Activated CD4-positive, alpha-beta memory T cell treated with anti-CD3 and anti-CD28 coated beads for 36 hours (primary cell): ENCODE measurements at regions not wholly inside any gene's neighbourhood (a gene's known extent, or its start where the extent isn't known, plus 50 kb on each side); places are given as distances from the start of the nearest gene placed in this dataset.
A peak's percentile ranks its signal among the peaks of the same experiment; 100 is the strongest.
"Not testable (repeated sequence)": the region's sequence is repeated elsewhere in the genome, so short reads cannot be mapped to it uniquely, and the experiment has no call there.

Experiments
- CTCF ChIA-PET: fragments of 350-600 bp; sonication (Branson Sonifier 250); formaldehyde crosslinking; loops from one replicate; lab custom pipeline; 2021; ENCODE audit warnings: antibody characterized with exemption, inconsistent platforms; lab: Charles Lee
- POLR2A ChIA-PET: fragments of 350-600 bp; sonication (Branson Sonifier 250); formaldehyde crosslinking; loops from one replicate; lab custom pipeline; 2021; ENCODE audit warnings: antibody characterized with exemption; lab: Charles Lee
- DNase-seq: peaks from one replicate; pipeline ENCODE4 v3.0.0-alpha.2; 2020
- H3K27ac Mint-ChIP-seq: one replicate; pipeline ENCODE4 v1.8.0; 2021; ENCODE audit warnings: mixed read lengths
- H3K27me3 Mint-ChIP-seq: one replicate; pipeline ENCODE4 v1.8.0; 2021; ENCODE audit warnings: mixed read lengths
- H3K36me3 Mint-ChIP-seq: one replicate; pipeline ENCODE4 v1.8.0; 2021; ENCODE audit warnings: mixed read lengths
- H3K4me1 Mint-ChIP-seq: one replicate; pipeline ENCODE4 v1.8.0; 2021; ENCODE audit warnings: low read depth, mixed read lengths
- H3K4me3 Mint-ChIP-seq: one replicate; pipeline ENCODE4 v1.8.0; 2021; ENCODE audit warnings: mild to moderate bottlenecking, mixed read lengths
- H3K9me3 Mint-ChIP-seq: one replicate; pipeline ENCODE4 v1.8.0; 2021; ENCODE audit warnings: mixed read lengths
- intact Hi-C: fragments of 100-400 bp; cut with micrococcal nuclease; formaldehyde crosslinking; loops from one replicate; pipeline ENCODE4 v1.15.1; 2023

GRCh38 chr2:105997711-105998110 is 196.4 kb downstream of the UXS1 start:
- peaks cover 38% of the 10 kb centered on the region for H3K9me3 Mint-ChIP-seq
- CTCF ChIA-PET = no interaction called here

DNA sequence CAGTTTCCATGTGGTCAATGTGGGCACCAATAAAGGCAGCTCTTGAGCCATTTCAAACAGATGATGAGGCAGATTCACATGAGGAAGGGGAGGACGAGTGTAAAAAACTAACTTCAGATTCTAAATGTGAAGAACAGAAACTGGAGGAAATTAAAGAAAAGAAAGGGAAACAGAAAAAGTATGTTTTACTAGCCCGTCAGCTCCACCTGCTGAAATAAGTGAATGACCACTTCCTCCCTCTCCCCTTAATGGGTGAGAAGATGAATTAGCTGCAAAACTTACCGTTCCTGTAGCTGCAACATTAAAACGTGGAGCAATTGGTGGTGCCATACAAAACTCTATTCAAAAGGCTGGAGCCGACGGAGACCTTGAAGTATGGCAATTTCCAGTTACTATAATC is 203.5 kb downstream of the UXS1 start:
- H3K4me3 Mint-ChIP-seq = no peak overlapping the region
- peaks cover 13% of the 10 kb centered on the region for H3K36me3 Mint-ChIP-seq
- POLR2A ChIA-PET = no interaction called here
- no peak overlapping the region for H3K27ac Mint-ChIP-seq
- DNase-seq = no peak
- peaks cover 24% of the 10 kb centered on the region for H3K4me1 Mint-ChIP-seq
- H3K9me3 Mint-ChIP-seq = peaks cover 49% of the 10 kb centered on the region
- no peaks in the 10 kb centered on the region for H3K27me3 Mint-ChIP-seq
- CTCF ChIA-PET = no interaction called here
- intact Hi-C loops = no loop called here

More at GRCh38 chr2:105997711-105998110, 196.4 kb downstream of the UXS1 start:
- H3K27me3 Mint-ChIP-seq = peaks cover 1% of the 10 kb centered on the region
- no peak overlapping the region for H3K27ac Mint-ChIP-seq
- H3K4me1 Mint-ChIP-seq = no peaks in the 10 kb centered on the region
- H3K36me3 Mint-ChIP-seq = peaks cover 14% of the 10 kb centered on the region
- intact Hi-C loops = no loop called here
- H3K4me3 Mint-ChIP-seq = no peak overlapping the region
- no peak for DNase-seq
- POLR2A ChIA-PET = no interaction called here

GRCh38 chr2:105989803-105990202 is 204.3 kb downstream of the UXS1 start:
- H3K27ac Mint-ChIP-seq, H3K4me3 Mint-ChIP-seq, CTCF ChIA-PET, DNase-seq, H3K27me3 Mint-ChIP-seq, POLR2A ChIA-PET, intact Hi-C loops: not testable (repeated sequence)
- Mint-ChIP-seq H3K4me1 (peaks cover 31% of the 10 kb centered on the region), H3K36me3 (peaks cover 10% of the 10 kb centered on the region), H3K9me3 (peaks cover 45% of the 10 kb centered on the region)

DNA sequence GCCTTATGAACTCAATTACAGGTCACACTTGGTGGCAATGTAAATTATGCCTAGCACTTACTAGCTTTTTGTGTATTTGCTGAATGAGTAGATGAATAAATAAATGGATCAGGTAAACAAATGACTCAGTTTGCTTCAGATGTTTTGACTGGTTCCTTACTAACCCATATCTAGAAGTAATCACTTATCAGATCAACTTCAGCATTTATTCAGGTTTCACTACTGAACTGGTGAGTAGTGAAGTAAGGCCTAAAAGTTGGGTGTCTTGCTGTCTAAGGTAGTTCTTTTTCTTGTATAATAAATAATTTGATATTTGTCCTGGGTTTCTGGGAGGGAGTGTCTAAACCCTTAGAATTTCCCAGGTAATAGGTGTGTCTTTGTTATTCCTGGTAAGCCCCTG is 205.0 kb downstream of the UXS1 start:
- H3K4me3 Mint-ChIP-seq = no peak overlapping the region
- peaks cover 10% of the 10 kb centered on the region for H3K36me3 Mint-ChIP-seq
- intact Hi-C loops = no loop called here
- no peaks in the 10 kb centered on the region for H3K27me3 Mint-ChIP-seq
- no peak overlapping the region for H3K27ac Mint-ChIP-seq
- peaks cover 37% of the 10 kb centered on the region for H3K9me3 Mint-ChIP-seq
- H3K4me1 Mint-ChIP-seq = peaks cover 31% of the 10 kb centered on the region
- ChIA-PET POLR2A (no interaction called here), CTCF (no interaction called here)
- DNase-seq = no peak

- intact Hi-C loops = no loop called here
- no peak overlapping the region for H3K27ac Mint-ChIP-seq
- no peaks in the 10 kb centered on the region for H3K9me3 Mint-ChIP-seq
- H3K27me3 Mint-ChIP-seq = no peaks in the 10 kb centered on the region
- H3K4me1 Mint-ChIP-seq = peaks cover 22% of the 10 kb centered on the region
- ChIA-PET CTCF (no interaction called here), POLR2A (no interaction called here)
- H3K4me3 Mint-ChIP-seq = no peak overlapping the region
- no peaks in the 10 kb centered on the region for H3K36me3 Mint-ChIP-seq
- no peak for DNase-seq
Observed at GRCh38 chr2:105977807-105978206, 216.3 kb downstream of the UXS1 start.

DNA sequence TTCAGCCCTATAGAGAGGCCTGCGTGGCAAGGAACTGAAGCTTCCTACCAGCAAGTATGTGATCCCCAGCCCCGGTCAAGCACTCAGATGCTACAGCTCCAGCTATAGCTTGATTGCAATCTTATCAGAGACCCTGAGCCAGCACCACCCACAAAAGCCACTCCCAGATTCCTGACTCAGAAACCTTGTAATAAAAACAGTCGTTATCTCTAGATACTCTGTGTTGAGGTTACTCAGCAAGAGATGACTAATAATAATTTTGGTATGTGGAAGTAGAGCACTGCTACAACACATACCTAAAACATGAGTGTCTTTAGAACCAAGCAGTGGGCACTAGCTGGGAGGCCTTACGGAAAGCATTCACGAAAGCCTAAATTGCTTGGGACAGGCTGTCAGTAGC is 216.9 kb downstream of the UXS1 start:
- Mint-ChIP-seq H3K36me3 (no peaks in the 10 kb centered on the region), H3K9me3 (no peaks in the 10 kb centered on the region), H3K4me3 (no peak overlapping the region), H3K4me1 (peaks cover 24% of the 10 kb centered on the region), H3K27ac (no peak overlapping the region), H3K27me3 (no peaks in the 10 kb centered on the region)
- intact Hi-C loops = no loop called here
- ChIA-PET POLR2A (no interaction called here), CTCF (no interaction called here)
- DNase-seq = peak; percentile 38

DNA sequence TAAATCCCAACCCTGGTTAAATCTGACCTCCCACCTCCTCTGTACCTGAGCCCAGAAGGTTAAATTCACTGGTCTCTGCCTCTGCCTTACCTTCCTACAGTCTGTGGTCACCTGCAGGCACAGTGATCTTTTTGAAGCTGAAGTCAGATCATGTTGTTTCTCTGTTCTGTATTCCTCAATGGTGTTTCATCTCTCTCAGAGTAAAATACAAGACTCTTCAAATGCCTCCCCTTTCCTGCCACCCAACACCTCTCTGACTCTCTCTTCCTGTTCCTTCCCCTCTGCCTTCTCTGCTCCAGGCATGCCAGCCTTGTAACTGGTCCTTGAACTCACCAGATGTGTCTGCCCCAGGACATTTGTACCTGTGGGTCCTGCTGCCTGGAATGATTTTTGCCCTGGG is 219.3 kb downstream of the UXS1 start:
- ChIA-PET CTCF (no interaction called here), POLR2A (no interaction called here)
- intact Hi-C loops = no loop called here
- Mint-ChIP-seq H3K27me3 (no peaks in the 10 kb centered on the region), H3K27ac (no peak overlapping the region), H3K9me3 (no peaks in the 10 kb centered on the region), H3K4me3 (no peak overlapping the region), H3K36me3 (no peaks in the 10 kb centered on the region), H3K4me1 (peaks cover 29% of the 10 kb centered on the region)
- no peak for DNase-seq

DNA sequence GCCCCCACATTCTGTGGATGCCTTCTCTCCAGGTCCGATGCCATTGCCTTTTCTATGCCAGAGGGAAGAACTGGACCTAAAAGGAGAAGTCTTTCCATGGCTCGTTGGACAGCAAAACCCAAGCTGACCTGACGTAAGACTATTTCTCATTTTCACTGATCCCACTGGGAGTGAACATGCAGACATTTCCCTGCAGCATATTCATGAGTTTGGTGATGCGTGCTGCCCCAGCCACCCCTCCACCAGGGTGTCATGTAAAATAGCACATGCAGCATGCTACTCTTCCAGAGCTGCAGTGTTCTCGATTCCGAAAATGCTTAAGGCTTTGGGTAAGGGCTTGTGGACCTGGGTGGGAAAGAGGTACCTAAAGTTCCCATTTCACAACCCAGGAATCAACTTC is 221.2 kb downstream of the UXS1 start:
- Mint-ChIP-seq H3K27me3 (no peaks in the 10 kb centered on the region), H3K27ac (no peak overlapping the region), H3K9me3 (peaks cover 4% of the 10 kb centered on the region), H3K36me3 (no peaks in the 10 kb centered on the region), H3K4me3 (no peak overlapping the region), H3K4me1 (peaks cover 26% of the 10 kb centered on the region)
- ChIA-PET POLR2A (no interaction called here), CTCF (no interaction called here)
- DNase-seq = no peak
- intact Hi-C loops = no loop called here

DNA sequence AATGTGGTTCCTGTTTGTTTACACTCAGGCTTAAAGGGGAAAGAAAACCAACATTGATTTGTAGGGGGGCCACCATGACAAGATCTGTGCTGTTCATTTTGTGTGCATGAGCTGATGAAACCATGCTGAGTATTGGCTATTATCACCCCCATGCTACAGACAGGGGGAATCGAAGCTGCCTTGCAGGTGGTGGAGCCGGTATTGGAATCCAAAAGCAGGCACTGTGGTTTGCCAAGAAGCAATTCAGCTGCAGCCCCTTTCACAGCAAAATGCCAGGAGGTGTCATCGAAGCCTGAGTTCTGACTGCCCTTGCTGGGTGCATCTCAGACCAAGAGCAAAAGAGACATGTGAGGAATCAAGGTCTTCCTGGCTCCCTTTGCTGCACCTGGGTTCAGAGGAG is 221.9 kb downstream of the UXS1 start:
- POLR2A ChIA-PET = no interaction called here
- Mint-ChIP-seq H3K9me3 (peaks cover 4% of the 10 kb centered on the region), H3K27me3 (no peaks in the 10 kb centered on the region), H3K4me1 (peaks cover 20% of the 10 kb centered on the region), H3K36me3 (no peaks in the 10 kb centered on the region), H3K4me3 (no peak overlapping the region), H3K27ac (no peak overlapping the region)
- CTCF ChIA-PET = no interaction called here
- intact Hi-C loops = no loop called here
- no peak for DNase-seq

DNA sequence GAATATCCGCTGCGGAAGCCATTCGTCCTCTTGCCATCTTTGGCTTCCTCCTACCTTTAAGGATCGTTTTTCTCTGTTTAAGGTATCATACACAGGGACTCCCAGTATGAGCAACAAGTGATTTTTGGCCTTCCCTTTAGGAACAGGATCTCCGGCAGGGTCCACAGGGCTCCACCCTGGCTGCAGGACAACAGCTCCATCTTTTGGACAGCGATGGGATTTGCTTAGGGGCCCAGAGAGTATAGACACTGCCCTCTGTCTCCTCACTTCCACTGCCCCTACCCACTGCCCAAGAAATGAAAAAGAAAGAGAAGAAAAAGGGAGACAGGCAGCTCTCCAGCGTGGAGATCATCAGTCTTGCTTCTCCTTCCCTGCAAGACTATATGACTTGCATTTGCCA is 224.5 kb downstream of the UXS1 start:
- POLR2A ChIA-PET = no interaction called here
- no peak overlapping the region for H3K27ac Mint-ChIP-seq
- CTCF ChIA-PET = interaction anchor here (0.6 to 1.1 kb wide), 3 partner anchors 8 to 393 kb away, joined by 3 to 4 read pairs (median 3); no protein-coding TSS in a partner anchor
- H3K4me3 Mint-ChIP-seq = no peak overlapping the region
- peak; percentile 46 for DNase-seq
- peaks cover 4% of the 10 kb centered on the region for H3K9me3 Mint-ChIP-seq
- intact Hi-C loops = loop anchor here (1.0 kb wide), 1 partner anchor 393 kb away; no protein-coding TSS in a partner anchor
- no peaks in the 10 kb centered on the region for H3K27me3 Mint-ChIP-seq
- H3K36me3 Mint-ChIP-seq = no peaks in the 10 kb centered on the region
- H3K4me1 Mint-ChIP-seq = peaks cover 11% of the 10 kb centered on the region

DNA sequence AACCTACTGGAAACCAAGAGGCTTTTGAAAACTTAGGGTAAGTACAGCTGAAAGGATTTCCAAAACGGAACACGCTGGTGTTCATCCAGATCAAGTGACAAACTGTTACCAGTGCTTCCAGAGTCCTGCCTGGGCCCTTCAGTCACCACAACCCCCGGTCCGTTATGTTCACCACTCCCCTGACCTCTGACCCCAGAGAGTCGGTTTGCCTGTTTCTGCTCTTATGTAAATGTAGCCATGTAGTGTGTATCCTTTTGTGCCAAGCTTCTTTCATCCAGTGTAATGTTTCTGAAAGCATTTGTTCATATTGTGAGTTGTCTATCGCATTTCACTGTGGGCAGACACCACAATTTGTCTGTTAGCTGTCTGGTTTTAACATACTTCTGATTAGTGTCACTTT is 217.5 kb downstream of the NCK2 start:
- ChIA-PET POLR2A (no interaction called here), CTCF (no interaction called here)
- Mint-ChIP-seq H3K4me3 (no peak overlapping the region), H3K4me1 (no peaks in the 10 kb centered on the region), H3K36me3 (no peaks in the 10 kb centered on the region), H3K27ac (no peak overlapping the region), H3K27me3 (no peaks in the 10 kb centered on the region), H3K9me3 (peaks cover 3% of the 10 kb centered on the region)
- intact Hi-C loops = no loop called here
- no peak for DNase-seq

- intact Hi-C loops = no loop called here
Observed at GRCh38 chr2:105961599-105962146, 217.0 kb downstream of the NCK2 start.

DNA sequence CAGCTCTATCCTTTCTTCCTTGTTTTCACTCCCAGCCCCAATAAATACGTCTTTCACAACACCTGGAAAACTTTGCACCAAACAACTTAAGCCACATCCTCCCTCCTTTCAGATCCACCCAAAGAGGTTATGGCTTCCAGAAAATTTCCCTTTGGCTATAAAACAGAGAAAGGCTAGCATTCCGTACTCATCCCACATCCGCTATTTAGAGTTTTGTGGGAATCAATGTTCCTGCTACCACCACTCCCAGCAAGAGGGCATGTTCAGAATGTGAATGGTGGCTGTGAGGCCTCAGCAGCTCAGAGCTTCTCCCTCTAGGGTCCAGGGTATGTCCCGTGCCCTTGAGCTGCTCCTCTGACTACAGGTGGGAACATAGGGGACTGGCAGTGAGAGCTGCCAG is 214.6 kb downstream of the NCK2 start:
- no peak for DNase-seq
- CTCF ChIA-PET = no interaction called here
- intact Hi-C loops = no loop called here
- POLR2A ChIA-PET = no interaction called here
- Mint-ChIP-seq H3K27ac (no peak overlapping the region), H3K36me3 (no peaks in the 10 kb centered on the region), H3K9me3 (peaks cover 3% of the 10 kb centered on the region), H3K4me3 (no peak overlapping the region), H3K27me3 (no peaks in the 10 kb centered on the region), H3K4me1 (peaks cover 3% of the 10 kb centered on the region)

More at GRCh38 chr2:105961599-105962146, 217.0 kb downstream of the NCK2 start:
- Mint-ChIP-seq H3K27ac (no peak overlapping the region), H3K36me3 (no peaks in the 10 kb centered on the region), H3K27me3 (no peaks in the 10 kb centered on the region), H3K4me3 (no peak overlapping the region), H3K4me1 (no peaks in the 10 kb centered on the region), H3K9me3 (peaks cover 3% of the 10 kb centered on the region)
- ChIA-PET CTCF (interaction anchor here (0.7 to 1.2 kb wide), 2 partner anchors 8 to 10 kb away, joined by 3 to 4 read pairs; no protein-coding TSS in a partner anchor), POLR2A (no interaction called here)
- no peak for DNase-seq
